ENCODE measurements at regions not wholly inside any gene's neighbourhood (a gene's known extent, or its start where the extent isn't known, plus 50 kb on each side); places are given as distances from the start of the nearest gene placed in this dataset.

DNA sequence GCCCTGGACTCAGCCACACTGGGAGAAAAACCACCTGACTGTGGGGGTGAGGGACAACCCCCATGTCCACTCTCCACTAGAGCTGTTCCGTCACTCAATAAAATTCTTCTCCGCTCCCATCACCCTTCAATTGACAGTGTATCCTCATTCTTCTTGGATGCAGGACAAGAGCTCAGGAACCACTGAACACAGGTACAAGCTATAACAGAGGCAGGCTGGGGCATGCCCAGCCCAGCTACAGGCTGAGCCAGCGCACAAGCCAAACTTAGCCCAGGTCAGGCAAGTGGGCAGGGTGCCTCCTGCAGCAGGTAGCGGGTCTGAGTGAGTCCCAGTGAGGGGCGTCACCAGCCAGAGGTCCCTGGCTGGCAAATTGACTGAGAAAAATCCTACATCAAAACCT, 183.4 kb downstream of the HINT1 start:
- Histone ChIP-seq H3K4me3 (no peak overlapping the region), H3K27me3 (no peaks in the 10 kb centered on the region), H3K27ac (no peak overlapping the region), H3K36me3 (no peaks in the 10 kb centered on the region), H3K4me1 (no peaks in the 10 kb centered on the region), H3K9me3 (no peaks in the 10 kb centered on the region)
- 93% methylated on average over 5 of the region's 5 CpGs; no CpG with 5 or more reads in 1 of the 2 donors for WGBS, 2 donors (ENCODE audit: low coverage in 1 of 2)
- intact Hi-C loops (cut with DNase I; ENCODE audit: low total_unique reads) (no loop called here), in situ Hi-C loops (cut with MboI; ENCODE audit: low pct_ligation_motif_present in 1 of 4, low pct_unique_long_range_greater_than_20kb in 1 of 4, low sequenced_read_pairs in 3 of 4) (no loop called here)
- TF ChIP-seq POLR2A (IDR thresholded peaks at IDR 0.05) (no peak), POLR2AphosphoS5 (IDR thresholded peaks at IDR 0.05) (no peak), EP300 (IDR thresholded peaks at IDR 0.05; ENCODE audit: low read depth) (no peak)
- TF ChIP-seq, protein P1, sequence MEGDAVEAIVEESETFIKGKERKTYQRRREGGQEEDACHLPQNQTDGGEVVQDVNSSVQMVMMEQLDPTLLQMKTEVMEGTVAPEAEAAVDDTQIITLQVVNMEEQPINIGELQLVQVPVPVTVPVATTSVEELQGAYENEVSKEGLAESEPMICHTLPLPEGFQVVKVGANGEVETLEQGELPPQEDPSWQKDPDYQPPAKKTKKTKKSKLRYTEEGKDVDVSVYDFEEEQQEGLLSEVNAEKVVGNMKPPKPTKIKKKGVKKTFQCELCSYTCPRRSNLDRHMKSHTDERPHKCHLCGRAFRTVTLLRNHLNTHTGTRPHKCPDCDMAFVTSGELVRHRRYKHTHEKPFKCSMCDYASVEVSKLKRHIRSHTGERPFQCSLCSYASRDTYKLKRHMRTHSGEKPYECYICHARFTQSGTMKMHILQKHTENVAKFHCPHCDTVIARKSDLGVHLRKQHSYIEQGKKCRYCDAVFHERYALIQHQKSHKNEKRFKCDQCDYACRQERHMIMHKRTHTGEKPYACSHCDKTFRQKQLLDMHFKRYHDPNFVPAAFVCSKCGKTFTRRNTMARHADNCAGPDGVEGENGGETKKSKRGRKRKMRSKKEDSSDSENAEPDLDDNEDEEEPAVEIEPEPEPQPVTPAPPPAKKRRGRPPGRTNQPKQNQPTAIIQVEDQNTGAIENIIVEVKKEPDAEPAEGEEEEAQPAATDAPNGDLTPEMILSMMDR (IDR thresholded peaks at IDR 0.05) = no peak
- no peak for DNase-seq

DNA sequence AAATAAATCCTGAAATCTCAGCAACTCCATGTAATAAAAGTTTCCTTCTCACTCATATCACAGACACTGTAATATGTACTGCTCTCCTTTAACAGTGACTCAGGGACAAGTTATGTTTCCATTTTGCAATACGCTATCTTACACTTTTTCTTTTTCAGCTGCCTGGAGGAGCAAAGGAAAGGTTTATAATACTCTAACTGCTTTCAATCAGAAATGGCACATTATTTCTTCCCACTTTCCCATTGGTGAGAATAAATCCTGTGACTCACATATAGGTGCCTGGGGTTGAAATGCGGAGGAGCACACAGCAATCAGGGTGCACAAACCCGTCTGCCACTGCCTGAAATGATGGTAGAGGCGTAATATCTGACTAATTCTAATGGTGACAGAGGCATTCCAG, 186.6 kb downstream of the HINT1 start:
- in situ Hi-C loops (cut with MboI; ENCODE audit: low pct_ligation_motif_present in 1 of 4, low pct_unique_long_range_greater_than_20kb in 1 of 4, low sequenced_read_pairs in 3 of 4) = no loop called here
- 86 to 95% methylated on average over 4 of the region's 4 CpGs for WGBS, 2 donors (ENCODE audit: low coverage in 1 of 2)
- DNase-seq = no peak
- TF ChIP-seq POLR2AphosphoS5 (IDR thresholded peaks at IDR 0.05) (no peak), POLR2A (IDR thresholded peaks at IDR 0.05) (no peak), EP300 (IDR thresholded peaks at IDR 0.05; ENCODE audit: low read depth) (no peak)
- TF ChIP-seq, protein P1 (IDR thresholded peaks at IDR 0.05) = no peak
- no peaks in the 10 kb centered on the region for H3K36me3 ChIP-seq
- H3K27me3 ChIP-seq = no peaks in the 10 kb centered on the region
- intact Hi-C loops (cut with DNase I; ENCODE audit: low total_unique reads) = no loop called here
- no peak overlapping the region for H3K4me3 ChIP-seq
- H3K9me3 ChIP-seq = no peaks in the 10 kb centered on the region
- no peak overlapping the region for H3K27ac ChIP-seq
- H3K4me1 ChIP-seq = peaks cover 0 to 3% (median 0%) of the 10 kb centered on the region in 4 donors

DNA sequence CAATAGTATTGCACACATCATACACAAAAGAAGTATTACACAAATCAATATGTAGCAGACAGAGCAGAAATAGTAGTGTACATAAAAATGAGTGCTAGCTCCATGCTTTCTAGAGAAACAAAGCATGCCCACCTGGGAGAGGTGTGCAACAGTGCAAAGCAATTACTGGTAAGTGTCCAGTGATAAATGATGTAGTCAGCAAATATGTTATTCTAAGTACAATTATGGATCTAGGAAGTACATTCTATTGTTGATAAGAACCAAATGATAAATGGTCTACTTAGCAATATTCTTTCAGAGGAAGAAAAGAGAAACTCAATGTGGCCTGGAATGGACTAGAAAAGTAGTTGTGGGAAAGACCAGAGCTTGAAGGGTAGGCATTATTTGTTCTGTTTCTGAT, 188.6 kb downstream of the HINT1 start:
- TF ChIP-seq EP300 (IDR thresholded peaks at IDR 0.05; ENCODE audit: low read depth) (no peak), POLR2A (IDR thresholded peaks at IDR 0.05) (no peak), POLR2AphosphoS5 (IDR thresholded peaks at IDR 0.05) (no peak)
- TF ChIP-seq, protein P1 (IDR thresholded peaks at IDR 0.05) = no peak
- no peak for DNase-seq
- Histone ChIP-seq H3K36me3 (no peaks in the 10 kb centered on the region), H3K27ac (no peak overlapping the region), H3K27me3 (no peaks in the 10 kb centered on the region), H3K9me3 (no peaks in the 10 kb centered on the region), H3K4me3 (no peak overlapping the region), H3K4me1 (peaks cover 0 to 3% (median 0%) of the 10 kb centered on the region in 4 donors)
- intact Hi-C loops (cut with DNase I; ENCODE audit: low total_unique reads) = no loop called here
- in situ Hi-C loops (cut with MboI; ENCODE audit: low pct_ligation_motif_present in 1 of 4, low pct_unique_long_range_greater_than_20kb in 1 of 4, low sequenced_read_pairs in 3 of 4) = no loop called here

- H3K9me3 ChIP-seq = no peaks in the 10 kb centered on the region
- no peak overlapping the region for H3K27ac ChIP-seq
- no peak for TF ChIP-seq POLR2A (IDR thresholded peaks at IDR 0.05)
- no peak for TF ChIP-seq EP300 (IDR thresholded peaks at IDR 0.05; ENCODE audit: low read depth)
- TF ChIP-seq POLR2AphosphoS5 (IDR thresholded peaks at IDR 0.05) = no peak
- TF ChIP-seq, protein P1 (IDR thresholded peaks at IDR 0.05) = no peak
- H3K36me3 ChIP-seq = no peaks in the 10 kb centered on the region
- H3K4me1 ChIP-seq = peaks cover 0 to 3% (median 0%) of the 10 kb centered on the region in 4 donors
- intact Hi-C loops (cut with DNase I; ENCODE audit: low total_unique reads) = no loop called here
- no peaks in the 10 kb centered on the region for H3K27me3 ChIP-seq
- WGBS, 2 donors (ENCODE audit: low coverage in 1 of 2) = 45 to 56% methylated on average over 1 of the region's 1 CpG
- in situ Hi-C loops (cut with MboI; ENCODE audit: low pct_ligation_motif_present in 1 of 4, low pct_unique_long_range_greater_than_20kb in 1 of 4, low sequenced_read_pairs in 3 of 4) = no loop called here
- no peak for DNase-seq
- H3K4me3 ChIP-seq = no peak overlapping the region
Observed at GRCh38 chr5:130975847-130976246, 189.2 kb downstream of the HINT1 start.

All from transverse colon (tissue), 4 donors.